ENCODE measurements at regions not wholly inside any gene's neighbourhood (a gene's known extent, or its start where the extent isn't known, plus 50 kb on each side); places are given as distances from the start of the nearest gene placed in this dataset.

DNA sequence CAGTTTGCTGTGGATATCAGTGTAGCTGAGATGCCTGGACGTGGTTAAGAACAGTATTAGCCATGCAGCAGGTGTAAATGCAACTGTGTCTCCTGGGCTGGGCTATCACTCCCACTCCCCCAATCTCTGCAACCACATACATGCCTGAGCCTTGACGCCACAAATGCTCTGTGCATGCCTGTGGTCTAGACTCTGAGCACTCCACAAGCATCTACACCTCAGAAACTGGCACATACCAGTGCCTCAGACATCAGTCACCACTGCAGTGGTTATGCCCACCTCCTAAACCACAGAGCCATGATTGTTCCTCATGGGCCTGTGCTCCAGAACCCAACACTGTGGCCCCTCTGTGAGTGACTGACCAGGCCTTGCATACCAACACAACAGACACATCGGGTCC is 226.8 kb upstream of the ALG10 start:
- no peak for DNase-seq (ENCODE audit: low spot score, unreplicated experiment)
- Mint-ChIP-seq H3K36me3 (ENCODE audit: insufficient read depth) (no peaks in the 10 kb centered on the region), H3K4me1 (ENCODE audit: low read depth) (no peaks in the 10 kb centered on the region), H3K27ac (no peak overlapping the region), H3K4me3 (ENCODE audit: low read depth) (no peak overlapping the region), H3K9me3 (ENCODE audit: low read depth) (peaks cover 6% of the 10 kb centered on the region), H3K27me3 (no peaks in the 10 kb centered on the region)
- TF ChIP-seq, protein P1, sequence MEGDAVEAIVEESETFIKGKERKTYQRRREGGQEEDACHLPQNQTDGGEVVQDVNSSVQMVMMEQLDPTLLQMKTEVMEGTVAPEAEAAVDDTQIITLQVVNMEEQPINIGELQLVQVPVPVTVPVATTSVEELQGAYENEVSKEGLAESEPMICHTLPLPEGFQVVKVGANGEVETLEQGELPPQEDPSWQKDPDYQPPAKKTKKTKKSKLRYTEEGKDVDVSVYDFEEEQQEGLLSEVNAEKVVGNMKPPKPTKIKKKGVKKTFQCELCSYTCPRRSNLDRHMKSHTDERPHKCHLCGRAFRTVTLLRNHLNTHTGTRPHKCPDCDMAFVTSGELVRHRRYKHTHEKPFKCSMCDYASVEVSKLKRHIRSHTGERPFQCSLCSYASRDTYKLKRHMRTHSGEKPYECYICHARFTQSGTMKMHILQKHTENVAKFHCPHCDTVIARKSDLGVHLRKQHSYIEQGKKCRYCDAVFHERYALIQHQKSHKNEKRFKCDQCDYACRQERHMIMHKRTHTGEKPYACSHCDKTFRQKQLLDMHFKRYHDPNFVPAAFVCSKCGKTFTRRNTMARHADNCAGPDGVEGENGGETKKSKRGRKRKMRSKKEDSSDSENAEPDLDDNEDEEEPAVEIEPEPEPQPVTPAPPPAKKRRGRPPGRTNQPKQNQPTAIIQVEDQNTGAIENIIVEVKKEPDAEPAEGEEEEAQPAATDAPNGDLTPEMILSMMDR (IDR thresholded peaks at IDR 0.05; ENCODE audit: unreplicated experiment) = no peak

DNA sequence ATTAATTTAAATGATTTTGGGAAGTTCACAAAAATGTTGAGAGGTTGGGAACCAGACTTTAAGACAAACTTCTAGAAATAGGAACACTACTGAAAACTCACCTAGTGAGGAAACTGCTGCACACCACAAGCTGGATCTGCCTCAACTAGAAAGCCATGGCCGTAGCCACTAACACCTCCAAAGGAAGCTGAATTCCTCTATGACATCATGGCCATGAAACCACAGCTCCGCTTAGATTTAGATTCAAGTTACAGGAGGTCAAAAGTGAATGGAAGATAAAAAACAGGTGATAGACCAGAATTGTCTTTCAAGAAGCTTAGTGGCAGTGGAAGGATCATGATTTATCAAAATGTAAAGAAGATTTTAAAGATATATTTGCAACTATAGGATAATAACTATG is 208.8 kb upstream of the ALG10 start:
- DNase-seq (ENCODE audit: low spot score, unreplicated experiment) = no peak
- H3K27me3 Mint-ChIP-seq = no peaks in the 10 kb centered on the region
- no peaks in the 10 kb centered on the region for H3K36me3 Mint-ChIP-seq (ENCODE audit: insufficient read depth)
- peaks cover 7% of the 10 kb centered on the region for H3K9me3 Mint-ChIP-seq (ENCODE audit: low read depth)
- no peak overlapping the region for H3K27ac Mint-ChIP-seq
- no peak overlapping the region for H3K4me3 Mint-ChIP-seq (ENCODE audit: low read depth)
- H3K4me1 Mint-ChIP-seq (ENCODE audit: low read depth) = no peaks in the 10 kb centered on the region
- TF ChIP-seq, protein P1 (IDR thresholded peaks at IDR 0.05; ENCODE audit: unreplicated experiment) = no peak

DNA sequence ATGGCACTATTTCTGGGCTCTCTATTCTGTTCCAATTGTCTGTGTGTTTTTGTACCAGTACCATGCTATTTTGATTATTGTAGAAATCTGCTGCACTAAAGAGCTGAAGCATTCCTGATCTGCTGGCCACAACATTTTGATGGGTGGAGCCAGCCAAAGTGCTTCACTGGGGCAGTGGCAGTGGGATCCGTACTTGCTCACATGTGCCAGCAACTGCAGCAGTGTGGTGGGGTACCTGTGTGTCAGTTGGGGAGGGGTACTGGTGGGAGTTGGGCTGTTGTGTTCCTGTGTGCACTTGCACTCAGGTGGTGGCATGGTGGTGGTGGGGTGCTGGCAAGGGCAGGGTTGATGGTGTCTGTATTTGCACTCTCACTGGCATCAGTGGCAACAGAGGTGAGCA is 204.6 kb upstream of the ALG10 start:
- Mint-ChIP-seq H3K27me3 (no peaks in the 10 kb centered on the region), H3K36me3 (ENCODE audit: insufficient read depth) (no peaks in the 10 kb centered on the region), H3K4me3 (ENCODE audit: low read depth) (no peak overlapping the region), H3K9me3 (ENCODE audit: low read depth) (peaks cover 11% of the 10 kb centered on the region), H3K4me1 (ENCODE audit: low read depth) (no peaks in the 10 kb centered on the region), H3K27ac (no peak overlapping the region)
- no peak for DNase-seq (ENCODE audit: low spot score, unreplicated experiment)
- TF ChIP-seq, protein P1 (IDR thresholded peaks at IDR 0.05; ENCODE audit: unreplicated experiment) = no peak

DNA sequence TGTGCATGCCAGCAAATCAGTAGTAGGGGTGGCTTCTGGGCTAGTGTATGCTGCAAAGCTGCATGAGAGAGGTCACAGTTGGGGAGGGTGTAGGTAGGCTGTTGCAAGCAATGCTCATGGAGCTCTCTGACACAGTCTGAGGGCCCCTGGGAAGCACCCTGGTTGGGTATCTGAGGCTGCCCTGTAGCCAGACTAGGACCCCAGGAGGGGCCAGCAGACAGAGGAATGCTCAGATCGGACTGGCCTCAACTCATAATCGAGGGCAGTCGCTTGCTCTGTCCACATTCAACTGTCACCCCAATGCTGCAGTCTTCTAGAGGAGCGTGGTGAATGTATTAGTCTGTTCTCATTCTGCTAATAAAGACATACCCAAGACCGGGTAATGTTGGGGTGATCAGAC is 204.0 kb upstream of the ALG10 start:
- no peaks in the 10 kb centered on the region for H3K36me3 Mint-ChIP-seq (ENCODE audit: insufficient read depth)
- peaks cover 11% of the 10 kb centered on the region for H3K9me3 Mint-ChIP-seq (ENCODE audit: low read depth)
- no peak overlapping the region for H3K27ac Mint-ChIP-seq
- TF ChIP-seq, protein P1 (IDR thresholded peaks at IDR 0.05; ENCODE audit: unreplicated experiment) = no peak
- no peaks in the 10 kb centered on the region for H3K27me3 Mint-ChIP-seq
- no peaks in the 10 kb centered on the region for H3K4me1 Mint-ChIP-seq (ENCODE audit: low read depth)
- no peak overlapping the region for H3K4me3 Mint-ChIP-seq (ENCODE audit: low read depth)
- DNase-seq (ENCODE audit: low spot score, unreplicated experiment) = no peak

DNA sequence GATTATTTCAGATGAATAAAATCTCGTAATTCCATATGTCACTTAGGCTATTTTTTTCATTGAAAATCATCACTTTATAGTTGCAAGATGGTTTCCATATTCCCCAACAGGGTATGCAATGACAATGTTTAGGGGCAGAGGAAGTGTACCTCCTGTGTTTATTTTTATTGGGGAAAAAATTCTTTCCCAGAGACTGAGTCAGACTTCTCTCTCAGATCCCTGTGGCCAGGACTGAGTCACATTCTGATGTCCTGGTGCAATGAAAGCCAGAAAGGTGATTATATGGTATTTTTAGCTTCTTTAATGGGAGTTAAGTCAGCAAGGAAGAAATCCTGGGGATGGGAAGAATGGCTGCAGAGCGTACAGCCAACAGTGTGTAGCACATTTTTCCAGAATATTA is 196.9 kb upstream of the ALG10 start:
- no peaks in the 10 kb centered on the region for H3K9me3 Mint-ChIP-seq (ENCODE audit: low read depth)

More for the DNA sequence above, 196.9 kb upstream of the ALG10 start:
- H3K36me3 Mint-ChIP-seq (ENCODE audit: insufficient read depth) = no peaks in the 10 kb centered on the region
- H3K4me1 Mint-ChIP-seq (ENCODE audit: low read depth) = no peaks in the 10 kb centered on the region
- H3K27me3 Mint-ChIP-seq = no peaks in the 10 kb centered on the region
- no peak overlapping the region for H3K4me3 Mint-ChIP-seq (ENCODE audit: low read depth)
- no peak overlapping the region for H3K27ac Mint-ChIP-seq
- TF ChIP-seq, protein P1 (IDR thresholded peaks at IDR 0.05; ENCODE audit: unreplicated experiment) = no peak
- DNase-seq (ENCODE audit: low spot score, unreplicated experiment) = no peak
